GM12874 (cell line): ENCODE measurements at regions not wholly inside any gene's neighbourhood (a gene's known extent, or its start where the extent isn't known, plus 50 kb on each side); places are given as distances from the start of the nearest gene placed in this dataset.

Source experiments
- CTCF ChIP-seq: IDR thresholded peaks from 2 replicates; pipeline ENCODE4 v1.5.1; 2011; ENCODE audit warnings: low read depth, mild to moderate bottlenecking, control low read depth, low read length, moderate library complexity; ENCODE audit not compliant: insufficient read depth

GRCh38 chr12:9260931-9261330, 52.7 kb upstream of the PZP start:
- TF ChIP-seq CTCF, result no peak

- no peak for TF ChIP-seq CTCF
Observed at GRCh38 chr12:9258676-9259075, 50.5 kb upstream of the PZP start.
